Activated B cell treated with CpG ODN at 0.5 μM for 24 hours (primary cell): ENCODE measurements at regions not wholly inside any gene's neighbourhood (a gene's known extent, or its start where the extent isn't known, plus 50 kb on each side); places are given as distances from the start of the nearest gene placed in this dataset.
"Not testable (repeated sequence)": the region's sequence is repeated elsewhere in the genome, so short reads cannot be mapped to it uniquely, and the experiment has no call there.

Experiments used
- ATAC-seq: fragments of 200-7000 bp; cut with Tn5 transposase; one replicate; pipeline ENCODE4 v1.10.0; 2021; ENCODE audit warnings: low read depth, mild to moderate bottlenecking, moderate library complexity
- CTCF ChIA-PET: fragments of 350-600 bp; sonication (Branson Sonifier 250); formaldehyde crosslinking; loops from one replicate; lab custom pipeline; 2021; ENCODE audit warnings: antibody characterized with exemption; lab: Charles Lee
- POLR2A ChIA-PET: fragments of 350-600 bp; sonication (Branson Sonifier 250); formaldehyde crosslinking; loops from one replicate; lab custom pipeline; 2021; ENCODE audit warnings: antibody characterized with exemption; lab: Charles Lee
- DNase-seq: peaks from one replicate; pipeline ENCODE4 v3.0.0; 2022
- H3K27ac Mint-ChIP-seq: one replicate; pipeline ENCODE4 v1.8.0; 2020; ENCODE audit warnings: mixed read lengths
- H3K27me3 Mint-ChIP-seq: one replicate; pipeline ENCODE4 v1.8.0; 2021; ENCODE audit warnings: mixed read lengths
- H3K36me3 Mint-ChIP-seq: one replicate; pipeline ENCODE4 v1.8.0; 2021; ENCODE audit warnings: low read depth, mixed read lengths
- H3K4me1 Mint-ChIP-seq: one replicate; pipeline ENCODE4 v1.8.0; 2021; ENCODE audit warnings: mixed read lengths
- H3K4me3 Mint-ChIP-seq: one replicate; pipeline ENCODE4 v1.8.0; 2020; ENCODE audit warnings: mild to moderate bottlenecking, mixed read lengths
- H3K9me3 Mint-ChIP-seq: one replicate; pipeline ENCODE4 v1.8.0; 2020; ENCODE audit warnings: mixed read lengths
- intact Hi-C: fragments of 100-400 bp; cut with micrococcal nuclease; formaldehyde crosslinking; loops from one replicate; pipeline ENCODE4 v1.15.1; 2024
- TF ChIP-seq, protein P1 (sequence below): fragments of 200-600 bp; IDR thresholded peaks from one replicate; pipeline ENCODE4 v1.8.0; 2022; ENCODE audit warnings: antibody characterized with exemption, mild to moderate bottlenecking

DNA sequence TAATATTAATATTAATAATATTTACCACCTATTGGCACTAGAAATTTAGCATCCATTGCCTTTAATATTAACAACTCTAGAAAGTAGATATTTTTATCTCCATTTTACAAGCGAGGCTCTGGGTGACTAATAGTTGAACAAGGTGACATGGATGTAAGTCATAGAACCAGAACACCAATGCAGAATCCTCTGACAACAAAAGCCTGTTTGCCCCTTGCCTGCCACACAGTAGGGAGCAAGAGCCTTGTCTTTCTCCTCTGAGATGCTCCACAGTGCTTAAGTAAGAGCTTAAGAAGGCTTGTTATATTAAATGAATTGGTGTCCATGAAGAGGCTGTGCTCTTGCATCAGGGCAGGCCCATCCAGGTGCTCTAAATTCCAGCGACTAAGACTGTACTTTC, 51.2 kb upstream of the LBX1 start:
- H3K36me3 Mint-ChIP-seq, result no peaks in the 10 kb centered on the region
- no peaks in the 10 kb centered on the region for H3K9me3 Mint-ChIP-seq
- H3K27ac Mint-ChIP-seq, result no peak overlapping the region
- ATAC-seq (no peak), DNase-seq (no peak)
- ChIA-PET POLR2A (no interaction called here), CTCF (no interaction called here)
- intact Hi-C loops, result no loop called here
- peaks cover 36% of the 10 kb centered on the region for H3K27me3 Mint-ChIP-seq
- no peak overlapping the region for H3K4me3 Mint-ChIP-seq
- peaks cover 5% of the 10 kb centered on the region for H3K4me1 Mint-ChIP-seq
- TF ChIP-seq, protein P1, sequence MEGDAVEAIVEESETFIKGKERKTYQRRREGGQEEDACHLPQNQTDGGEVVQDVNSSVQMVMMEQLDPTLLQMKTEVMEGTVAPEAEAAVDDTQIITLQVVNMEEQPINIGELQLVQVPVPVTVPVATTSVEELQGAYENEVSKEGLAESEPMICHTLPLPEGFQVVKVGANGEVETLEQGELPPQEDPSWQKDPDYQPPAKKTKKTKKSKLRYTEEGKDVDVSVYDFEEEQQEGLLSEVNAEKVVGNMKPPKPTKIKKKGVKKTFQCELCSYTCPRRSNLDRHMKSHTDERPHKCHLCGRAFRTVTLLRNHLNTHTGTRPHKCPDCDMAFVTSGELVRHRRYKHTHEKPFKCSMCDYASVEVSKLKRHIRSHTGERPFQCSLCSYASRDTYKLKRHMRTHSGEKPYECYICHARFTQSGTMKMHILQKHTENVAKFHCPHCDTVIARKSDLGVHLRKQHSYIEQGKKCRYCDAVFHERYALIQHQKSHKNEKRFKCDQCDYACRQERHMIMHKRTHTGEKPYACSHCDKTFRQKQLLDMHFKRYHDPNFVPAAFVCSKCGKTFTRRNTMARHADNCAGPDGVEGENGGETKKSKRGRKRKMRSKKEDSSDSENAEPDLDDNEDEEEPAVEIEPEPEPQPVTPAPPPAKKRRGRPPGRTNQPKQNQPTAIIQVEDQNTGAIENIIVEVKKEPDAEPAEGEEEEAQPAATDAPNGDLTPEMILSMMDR, result no peak

DNA sequence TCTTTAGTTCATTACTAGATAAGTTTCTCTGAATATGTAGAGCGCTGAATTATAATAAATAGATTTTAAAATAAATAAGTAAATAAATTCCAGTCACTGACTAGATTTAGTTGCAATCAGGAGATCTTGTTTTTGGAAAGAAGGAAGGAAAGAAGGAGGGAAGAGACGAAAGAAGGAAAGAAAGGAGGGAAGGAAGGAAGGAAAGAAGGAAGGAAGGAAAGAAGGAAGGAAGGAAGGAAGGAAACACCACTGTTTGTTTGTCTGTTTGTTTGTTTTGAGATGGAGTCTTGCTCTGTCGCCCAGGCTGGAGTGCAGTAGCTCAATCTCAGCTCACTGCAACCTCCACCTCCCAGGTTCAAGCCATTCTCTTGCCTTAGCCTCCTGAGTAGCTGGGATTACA, 51.7 kb upstream of the LBX1 start:
- intact Hi-C loops, H3K36me3 Mint-ChIP-seq, CTCF ChIA-PET, H3K4me3 Mint-ChIP-seq, POLR2A ChIA-PET, DNase-seq, H3K27ac Mint-ChIP-seq, ATAC-seq, H3K4me1 Mint-ChIP-seq, H3K9me3 Mint-ChIP-seq: not testable (repeated sequence)
- H3K27me3 Mint-ChIP-seq, result peaks cover 40% of the 10 kb centered on the region

DNA sequence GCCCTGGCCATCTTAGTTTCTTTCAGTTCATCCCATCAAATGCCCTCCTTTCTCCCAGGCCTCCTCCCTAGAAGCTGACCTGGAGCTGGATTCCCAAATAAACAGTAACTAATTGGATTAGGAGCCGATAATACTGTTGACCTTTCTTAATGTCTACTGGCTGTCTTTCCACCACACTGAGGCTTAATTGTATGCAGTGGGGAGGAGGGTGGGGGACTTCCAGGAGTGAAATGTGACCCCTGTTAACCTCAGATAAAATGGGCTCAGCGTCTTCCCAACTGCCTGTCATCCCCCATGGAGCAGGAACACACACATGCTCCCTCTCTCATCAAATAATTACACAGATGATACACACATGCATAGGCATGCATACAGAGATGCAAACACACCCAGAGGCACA, 53.7 kb upstream of the LBX1 start:
- peaks cover 9% of the 10 kb centered on the region for H3K4me1 Mint-ChIP-seq
- H3K27me3 Mint-ChIP-seq, result peaks cover 52% of the 10 kb centered on the region
- DNase-seq, result no peak
- H3K9me3 Mint-ChIP-seq, result no peaks in the 10 kb centered on the region
- ATAC-seq, result no peak
- POLR2A ChIA-PET, result no interaction called here
- H3K36me3 Mint-ChIP-seq, result no peaks in the 10 kb centered on the region
- H3K4me3 Mint-ChIP-seq, result no peak overlapping the region
- H3K27ac Mint-ChIP-seq, result no peak overlapping the region
- CTCF ChIA-PET, result no interaction called here
- TF ChIP-seq, protein P1, result no peak
- intact Hi-C loops, result no loop called here

DNA sequence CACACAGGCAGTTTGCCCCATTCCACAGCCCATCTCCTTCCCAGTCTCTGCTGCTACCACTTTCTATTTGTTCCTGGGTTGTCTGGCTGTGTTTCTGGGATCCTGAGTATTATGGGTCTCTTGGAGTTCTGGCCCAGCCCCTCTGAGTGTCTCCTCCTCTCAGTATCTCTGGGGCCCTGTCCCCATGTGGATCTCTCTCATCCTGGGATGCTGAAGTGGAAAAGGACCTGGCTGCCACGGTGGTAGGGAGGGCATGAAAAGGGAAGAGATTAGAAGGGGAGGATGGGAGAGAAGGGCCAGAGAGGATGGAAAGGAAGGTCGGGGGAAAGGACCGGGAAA, 54.5 kb upstream of the LBX1 start:
- intact Hi-C loops, result no loop called here
- CTCF ChIA-PET, result no interaction called here
- Mint-ChIP-seq H3K36me3 (no peaks in the 10 kb centered on the region), H3K4me1 (peaks cover 9% of the 10 kb centered on the region), H3K9me3 (no peaks in the 10 kb centered on the region), H3K4me3 (no peak overlapping the region), H3K27me3 (peaks cover 54% of the 10 kb centered on the region), H3K27ac (no peak overlapping the region)
- DNase-seq (no peak), ATAC-seq (no peak)
- POLR2A ChIA-PET, result no interaction called here
- TF ChIP-seq, protein P1, result no peak

DNA sequence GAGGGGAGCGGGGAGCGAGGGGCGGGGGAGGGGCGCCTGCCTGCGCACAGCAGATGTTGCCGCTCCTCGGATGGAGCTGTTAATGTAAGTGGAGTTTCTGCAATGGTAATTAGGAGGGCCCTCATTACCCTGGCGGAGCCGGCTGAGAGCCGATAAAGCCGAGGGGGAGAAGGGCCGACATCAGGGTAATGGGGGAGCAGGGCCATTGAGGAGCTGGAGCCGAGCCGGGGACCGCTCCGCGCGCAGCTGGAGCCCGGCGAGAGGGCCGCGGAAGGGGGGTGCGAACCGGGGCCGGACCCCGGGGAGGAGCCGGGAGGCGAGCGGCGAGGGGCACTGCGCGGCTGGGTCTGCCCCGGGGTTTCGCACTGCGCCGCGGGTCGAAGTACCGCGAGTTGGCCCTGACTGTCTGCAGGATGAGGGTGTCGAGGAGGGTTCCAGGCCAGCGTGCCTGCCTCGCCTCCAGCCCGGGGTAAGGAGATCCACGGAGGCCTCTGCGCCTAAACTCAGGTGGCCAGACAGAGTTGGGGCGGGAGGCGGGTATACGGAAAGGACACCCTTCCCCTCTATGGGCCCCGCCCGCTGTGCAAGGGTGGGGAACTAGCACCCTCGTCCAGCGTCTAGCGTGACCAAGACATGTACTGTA, 55.0 kb upstream of the LBX1 start:
- Mint-ChIP-seq H3K27me3 (peaks cover 57% of the 10 kb centered on the region), H3K4me3 (peak overlapping the region; percentile 24), H3K36me3 (no peaks in the 10 kb centered on the region), H3K27ac (no peak overlapping the region), H3K4me1 (peaks cover 9% of the 10 kb centered on the region), H3K9me3 (no peaks in the 10 kb centered on the region)
- ChIA-PET CTCF (no interaction called here), POLR2A (no interaction called here)
- DNase-seq, result no peak
- TF ChIP-seq, protein P1, result no peak
- intact Hi-C loops, result no loop called here
- no peak for ATAC-seq
